ENCODE measurements at regions not wholly inside any gene's neighbourhood (a gene's known extent, or its start where the extent isn't known, plus 50 kb on each side); places are given as distances from the start of the nearest gene placed in this dataset.

DNA sequence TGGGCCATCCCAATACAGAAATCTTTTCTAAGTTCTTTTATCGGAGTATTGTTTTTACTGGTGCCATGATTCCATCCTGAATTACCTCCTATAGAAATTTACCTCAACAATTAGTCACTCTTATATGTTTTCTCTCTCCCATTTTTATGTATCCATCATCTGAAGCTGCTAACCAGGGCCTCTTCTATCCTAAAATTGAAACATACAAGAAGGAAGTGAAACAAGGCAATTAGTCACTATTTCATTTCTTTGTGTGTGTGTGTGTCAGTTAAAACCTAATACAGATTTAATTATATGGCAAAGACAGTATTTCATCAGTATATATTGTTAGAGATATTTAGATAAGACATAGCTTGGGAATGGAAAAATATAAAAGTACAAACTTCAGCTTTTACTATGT, 148.4 kb upstream of the AHR start (continued):
- TF ChIP-seq, protein P1, sequence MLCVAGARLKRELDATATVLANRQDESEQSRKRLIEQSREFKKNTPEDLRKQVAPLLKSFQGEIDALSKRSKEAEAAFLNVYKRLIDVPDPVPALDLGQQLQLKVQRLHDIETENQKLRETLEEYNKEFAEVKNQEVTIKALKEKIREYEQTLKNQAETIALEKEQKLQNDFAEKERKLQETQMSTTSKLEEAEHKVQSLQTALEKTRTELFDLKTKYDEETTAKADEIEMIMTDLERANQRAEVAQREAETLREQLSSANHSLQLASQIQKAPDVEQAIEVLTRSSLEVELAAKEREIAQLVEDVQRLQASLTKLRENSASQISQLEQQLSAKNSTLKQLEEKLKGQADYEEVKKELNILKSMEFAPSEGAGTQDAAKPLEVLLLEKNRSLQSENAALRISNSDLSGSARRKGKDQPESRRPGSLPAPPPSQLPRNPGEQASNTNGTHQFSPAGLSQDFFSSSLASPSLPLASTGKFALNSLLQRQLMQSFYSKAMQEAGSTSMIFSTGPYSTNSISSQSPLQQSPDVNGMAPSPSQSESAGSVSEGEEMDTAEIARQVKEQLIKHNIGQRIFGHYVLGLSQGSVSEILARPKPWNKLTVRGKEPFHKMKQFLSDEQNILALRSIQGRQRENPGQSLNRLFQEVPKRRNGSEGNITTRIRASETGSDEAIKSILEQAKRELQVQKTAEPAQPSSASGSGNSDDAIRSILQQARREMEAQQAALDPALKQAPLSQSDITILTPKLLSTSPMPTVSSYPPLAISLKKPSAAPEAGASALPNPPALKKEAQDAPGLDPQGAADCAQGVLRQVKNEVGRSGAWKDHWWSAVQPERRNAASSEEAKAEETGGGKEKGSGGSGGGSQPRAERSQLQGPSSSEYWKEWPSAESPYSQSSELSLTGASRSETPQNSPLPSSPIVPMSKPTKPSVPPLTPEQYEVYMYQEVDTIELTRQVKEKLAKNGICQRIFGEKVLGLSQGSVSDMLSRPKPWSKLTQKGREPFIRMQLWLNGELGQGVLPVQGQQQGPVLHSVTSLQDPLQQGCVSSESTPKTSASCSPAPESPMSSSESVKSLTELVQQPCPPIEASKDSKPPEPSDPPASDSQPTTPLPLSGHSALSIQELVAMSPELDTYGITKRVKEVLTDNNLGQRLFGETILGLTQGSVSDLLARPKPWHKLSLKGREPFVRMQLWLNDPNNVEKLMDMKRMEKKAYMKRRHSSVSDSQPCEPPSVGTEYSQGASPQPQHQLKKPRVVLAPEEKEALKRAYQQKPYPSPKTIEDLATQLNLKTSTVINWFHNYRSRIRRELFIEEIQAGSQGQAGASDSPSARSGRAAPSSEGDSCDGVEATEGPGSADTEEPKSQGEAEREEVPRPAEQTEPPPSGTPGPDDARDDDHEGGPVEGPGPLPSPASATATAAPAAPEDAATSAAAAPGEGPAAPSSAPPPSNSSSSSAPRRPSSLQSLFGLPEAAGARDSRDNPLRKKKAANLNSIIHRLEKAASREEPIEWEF (IDR thresholded peaks at IDR 0.05; ENCODE audit: insufficient replicate concordance, low read depth, low read length), result peak; percentile 85
- TF ChIP-seq, protein P2, sequence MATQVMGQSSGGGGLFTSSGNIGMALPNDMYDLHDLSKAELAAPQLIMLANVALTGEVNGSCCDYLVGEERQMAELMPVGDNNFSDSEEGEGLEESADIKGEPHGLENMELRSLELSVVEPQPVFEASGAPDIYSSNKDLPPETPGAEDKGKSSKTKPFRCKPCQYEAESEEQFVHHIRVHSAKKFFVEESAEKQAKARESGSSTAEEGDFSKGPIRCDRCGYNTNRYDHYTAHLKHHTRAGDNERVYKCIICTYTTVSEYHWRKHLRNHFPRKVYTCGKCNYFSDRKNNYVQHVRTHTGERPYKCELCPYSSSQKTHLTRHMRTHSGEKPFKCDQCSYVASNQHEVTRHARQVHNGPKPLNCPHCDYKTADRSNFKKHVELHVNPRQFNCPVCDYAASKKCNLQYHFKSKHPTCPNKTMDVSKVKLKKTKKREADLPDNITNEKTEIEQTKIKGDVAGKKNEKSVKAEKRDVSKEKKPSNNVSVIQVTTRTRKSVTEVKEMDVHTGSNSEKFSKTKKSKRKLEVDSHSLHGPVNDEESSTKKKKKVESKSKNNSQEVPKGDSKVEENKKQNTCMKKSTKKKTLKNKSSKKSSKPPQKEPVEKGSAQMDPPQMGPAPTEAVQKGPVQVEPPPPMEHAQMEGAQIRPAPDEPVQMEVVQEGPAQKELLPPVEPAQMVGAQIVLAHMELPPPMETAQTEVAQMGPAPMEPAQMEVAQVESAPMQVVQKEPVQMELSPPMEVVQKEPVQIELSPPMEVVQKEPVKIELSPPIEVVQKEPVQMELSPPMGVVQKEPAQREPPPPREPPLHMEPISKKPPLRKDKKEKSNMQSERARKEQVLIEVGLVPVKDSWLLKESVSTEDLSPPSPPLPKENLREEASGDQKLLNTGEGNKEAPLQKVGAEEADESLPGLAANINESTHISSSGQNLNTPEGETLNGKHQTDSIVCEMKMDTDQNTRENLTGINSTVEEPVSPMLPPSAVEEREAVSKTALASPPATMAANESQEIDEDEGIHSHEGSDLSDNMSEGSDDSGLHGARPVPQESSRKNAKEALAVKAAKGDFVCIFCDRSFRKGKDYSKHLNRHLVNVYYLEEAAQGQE (IDR thresholded peaks at IDR 0.05; ENCODE audit: low read depth, low read length), result no peak
- no peak for TF ChIP-seq POLR2AphosphoS2 (IDR thresholded peaks at IDR 0.05; ENCODE audit: low read depth, low read length)
- TF ChIP-seq GATAD2B (conservative IDR thresholded peaks at IDR 0.05; ENCODE audit: low read depth), result no peak
